Fibroblast of lung (primary cell): ENCODE measurements at regions not wholly inside any gene's neighbourhood (a gene's known extent, or its start where the extent isn't known, plus 50 kb on each side); places are given as distances from the start of the nearest gene placed in this dataset.

Experiments
- DNase-seq, 2 donors: peaks; one replicate each; pipeline versions ENCODE4 v3.0.0 to v3.0.0-alpha.2; 2010; ENCODE audit warnings: low read depth in 2 of 2
- H2AFZ ChIP-seq: 2 replicates; pipeline ENCODE4 v1.5.1; 2012; ENCODE audit warnings: low read length, control low read depth, inconsistent platforms
- H3K27ac ChIP-seq: 2 replicates; pipeline ENCODE4 v1.5.1; 2011; ENCODE audit warnings: low read length, control low read depth; ENCODE audit not compliant: insufficient read depth
- H3K27me3 ChIP-seq: 2 replicates; pipeline ENCODE4 v1.5.1; 2011; ENCODE audit warnings: mild to moderate bottlenecking, low read length; ENCODE audit not compliant: control insufficient read depth, insufficient read depth
- H3K36me3 ChIP-seq: 2 replicates; pipeline ENCODE4 v1.5.1; 2011; ENCODE audit warnings: low read length; ENCODE audit not compliant: control insufficient read depth, insufficient read depth
- H3K4me1 ChIP-seq: 2 replicates; pipeline ENCODE4 v1.5.1; 2011; ENCODE audit warnings: low read length; ENCODE audit not compliant: control insufficient read depth, insufficient read depth; ENCODE audit errors: extremely low read depth
- H3K4me2 ChIP-seq: 2 replicates; pipeline ENCODE4 v1.5.1; 2011; ENCODE audit warnings: low read length, control low read depth; ENCODE audit not compliant: insufficient read depth; ENCODE audit errors: extremely low read depth
- H3K4me3 ChIP-seq, 4 experiments: fragments of 200-600 bp in 1 of 4; sonication (generic) in 1 of 4; replicated peaks in 1 of 4; 2 replicates each; pipeline ENCODE4 v1.5.1; 2011 to 2016; ENCODE audit warnings: low read length in 4 of 4, low read depth in 3 of 4, mild to moderate bottlenecking in 3 of 4, control low read depth in 2 of 4, inconsistent platforms in 1 of 4, mixed read lengths in 1 of 4; ENCODE audit not compliant: insufficient read depth in 1 of 4; ENCODE audit errors: control extremely low read depth in 1 of 4
- H3K79me2 ChIP-seq: 2 replicates; pipeline ENCODE4 v1.5.1; 2012; ENCODE audit warnings: mild to moderate bottlenecking, low read length, inconsistent platforms; ENCODE audit not compliant: control insufficient read depth, insufficient read depth
- H3K9ac ChIP-seq: 2 replicates; pipeline ENCODE4 v1.5.1; 2011; ENCODE audit warnings: mild to moderate bottlenecking, low read length, control low read depth; ENCODE audit not compliant: insufficient read depth
- H3K9me3 ChIP-seq: 2 replicates; pipeline ENCODE4 v1.5.1; 2012; ENCODE audit warnings: low read depth, low read length; ENCODE audit not compliant: control insufficient read depth, insufficient read depth
- H4K20me1 ChIP-seq: 2 replicates; pipeline ENCODE4 v1.5.1; 2011; ENCODE audit warnings: low read length; ENCODE audit not compliant: control insufficient read depth, insufficient read depth; ENCODE audit errors: extremely low read depth
- EZH2 ChIP-seq: IDR thresholded peaks from 2 replicates; pipeline ENCODE4 v1.5.1; 2012; ENCODE audit warnings: low read length, control low read depth, mild to moderate bottlenecking; ENCODE audit errors: missing control alignments
- TF ChIP-seq, protein P1 (sequence below), 2 donors: IDR thresholded peaks in 1 of 2; conservative IDR thresholded peaks in 1 of 2; 1 replicate in 1 of 2; 2 replicates in 1 of 2; pipeline ENCODE4 v1.5.1; 2011 to 2012; ENCODE audit warnings: low read length in 2 of 2, control low read depth in 1 of 2, inconsistent platforms in 1 of 2, low read depth in 1 of 2, mild to moderate bottlenecking in 1 of 2

DNA sequence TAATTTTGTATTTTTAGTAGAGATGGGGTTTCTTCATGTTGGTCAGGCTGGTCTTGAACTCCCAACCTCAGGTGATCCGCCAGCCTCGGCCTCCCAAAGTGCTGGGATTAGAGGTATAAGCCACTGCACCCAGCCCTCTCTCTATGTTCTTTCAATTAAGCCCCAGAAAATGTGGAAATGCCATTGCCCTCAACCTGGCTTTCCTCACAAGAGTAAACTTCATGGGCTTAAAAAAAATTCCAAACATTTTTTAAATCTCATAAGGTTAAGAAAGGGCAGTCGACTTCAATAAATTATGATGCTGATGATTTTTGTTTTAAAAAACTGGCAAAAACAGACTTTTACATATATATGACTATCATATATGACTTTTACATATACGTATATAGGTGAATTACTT lies 107.6 kb downstream of the TES start:
- peak overlapping the region; percentile 22 for H3K27ac ChIP-seq
- H3K4me2 ChIP-seq, result no peak overlapping the region
- DNase-seq, result peak in 1 of 2 donors; percentile 51

DNA sequence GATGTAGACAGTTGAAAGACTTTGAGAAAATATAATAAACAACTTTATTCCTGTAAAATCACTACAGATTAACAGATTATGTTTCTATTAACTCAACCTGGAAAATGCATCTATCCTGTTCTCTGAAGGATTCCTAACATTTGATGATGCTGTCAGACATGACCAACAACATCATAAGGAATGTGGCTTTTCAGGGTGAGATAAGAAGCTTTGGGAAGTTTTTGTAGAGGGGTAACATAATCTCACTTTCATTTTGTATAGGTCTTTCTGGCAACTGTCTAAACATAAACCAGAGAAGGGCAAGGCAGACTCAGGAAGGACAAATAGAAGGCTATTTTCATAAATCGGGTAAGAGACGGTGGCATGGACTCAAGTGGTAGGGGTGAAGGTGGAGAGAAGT lies 112.2 kb downstream of the TES start:
- TF ChIP-seq, protein P1, sequence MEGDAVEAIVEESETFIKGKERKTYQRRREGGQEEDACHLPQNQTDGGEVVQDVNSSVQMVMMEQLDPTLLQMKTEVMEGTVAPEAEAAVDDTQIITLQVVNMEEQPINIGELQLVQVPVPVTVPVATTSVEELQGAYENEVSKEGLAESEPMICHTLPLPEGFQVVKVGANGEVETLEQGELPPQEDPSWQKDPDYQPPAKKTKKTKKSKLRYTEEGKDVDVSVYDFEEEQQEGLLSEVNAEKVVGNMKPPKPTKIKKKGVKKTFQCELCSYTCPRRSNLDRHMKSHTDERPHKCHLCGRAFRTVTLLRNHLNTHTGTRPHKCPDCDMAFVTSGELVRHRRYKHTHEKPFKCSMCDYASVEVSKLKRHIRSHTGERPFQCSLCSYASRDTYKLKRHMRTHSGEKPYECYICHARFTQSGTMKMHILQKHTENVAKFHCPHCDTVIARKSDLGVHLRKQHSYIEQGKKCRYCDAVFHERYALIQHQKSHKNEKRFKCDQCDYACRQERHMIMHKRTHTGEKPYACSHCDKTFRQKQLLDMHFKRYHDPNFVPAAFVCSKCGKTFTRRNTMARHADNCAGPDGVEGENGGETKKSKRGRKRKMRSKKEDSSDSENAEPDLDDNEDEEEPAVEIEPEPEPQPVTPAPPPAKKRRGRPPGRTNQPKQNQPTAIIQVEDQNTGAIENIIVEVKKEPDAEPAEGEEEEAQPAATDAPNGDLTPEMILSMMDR (conservative IDR thresholded peaks at IDR 0.05 in 1 of 2, IDR thresholded peaks at IDR 0.05 in 1 of 2; ENCODE audit: low read depth in 1 of 2, low read length in 2 of 2), result no peak
- no peak for TF ChIP-seq EZH2
- Histone ChIP-seq H3K4me2 (no peak overlapping the region), H3K4me3 (no peak overlapping the region), H4K20me1 (no peaks in the 10 kb centered on the region), H2AFZ (no peak overlapping the region), H3K9ac (no peak overlapping the region), H3K36me3 (no peaks in the 10 kb centered on the region), H3K79me2 (no peaks in the 10 kb centered on the region), H3K4me1 (peaks cover 2% of the 10 kb centered on the region), H3K9me3 (no peaks in the 10 kb centered on the region), H3K27me3 (no peaks in the 10 kb centered on the region), H3K27ac (peak overlapping the region; percentile 12)
- peak in 1 of 2 donors; percentile 67 for DNase-seq

More for the DNA sequence above, 107.6 kb downstream of the TES start:
- TF ChIP-seq EZH2, result no peak
- TF ChIP-seq, protein P1 (conservative IDR thresholded peaks at IDR 0.05 in 1 of 2, IDR thresholded peaks at IDR 0.05 in 1 of 2; ENCODE audit: low read depth in 1 of 2, low read length in 2 of 2), result no peak
- no peaks in the 10 kb centered on the region for H4K20me1 ChIP-seq
- H3K36me3 ChIP-seq, result no peaks in the 10 kb centered on the region
- no peaks in the 10 kb centered on the region for H3K27me3 ChIP-seq
- no peak overlapping the region for H3K4me3 ChIP-seq
- peaks cover 2% of the 10 kb centered on the region for H3K79me2 ChIP-seq
- no peak overlapping the region for H2AFZ ChIP-seq
- peaks cover 9% of the 10 kb centered on the region for H3K4me1 ChIP-seq
- H3K9me3 ChIP-seq, result no peaks in the 10 kb centered on the region
- H3K9ac ChIP-seq, result no peak overlapping the region

DNA sequence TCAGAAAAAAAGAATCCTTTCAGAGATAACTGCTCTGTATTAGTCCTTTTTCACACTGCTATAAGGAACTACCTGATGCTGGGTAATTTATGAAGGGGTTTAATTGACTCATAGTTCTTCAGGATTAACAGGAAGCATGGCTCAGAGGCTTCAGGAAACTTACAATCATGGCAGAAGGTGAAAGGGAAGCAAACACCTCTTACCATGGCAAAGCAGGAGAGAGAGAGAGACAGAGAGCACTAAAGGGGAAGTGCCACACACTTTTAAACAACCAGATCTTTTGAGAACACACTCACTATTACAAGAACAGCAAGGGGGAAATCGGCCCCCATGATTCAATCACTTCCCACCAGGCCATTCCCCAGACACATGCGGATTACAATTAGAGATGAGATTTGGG lies 114.2 kb downstream of the TES start:
- Histone ChIP-seq H2AFZ (no peak overlapping the region), H4K20me1 (no peaks in the 10 kb centered on the region), H3K79me2 (no peaks in the 10 kb centered on the region), H3K9me3 (no peaks in the 10 kb centered on the region), H3K9ac (no peak overlapping the region), H3K4me1 (peaks cover 5% of the 10 kb centered on the region), H3K36me3 (no peaks in the 10 kb centered on the region), H3K27me3 (no peaks in the 10 kb centered on the region), H3K4me2 (no peak overlapping the region), H3K4me3 (no peak overlapping the region), H3K27ac (no peak overlapping the region)
- TF ChIP-seq EZH2, result no peak
- TF ChIP-seq, protein P1 (conservative IDR thresholded peaks at IDR 0.05 in 1 of 2, IDR thresholded peaks at IDR 0.05 in 1 of 2; ENCODE audit: low read depth in 1 of 2, low read length in 2 of 2), result no peak
- no peak for DNase-seq
